ENCODE measurements at regions not wholly inside any gene's neighbourhood (a gene's known extent, or its start where the extent isn't known, plus 50 kb on each side); places are given as distances from the start of the nearest gene placed in this dataset.

- no peak for DNase-seq (ENCODE audit: low read depth in 2 of 2)
These were observed 568.2 kb upstream of the EEF2KMT start for GRCh38 chr16:5665834-5666233.

GRCh38 chr16:5653789-5654188 lies 556.2 kb upstream of the EEF2KMT start:
- DNase-seq (ENCODE audit: low read depth in 2 of 2): no peak

GRCh38 chr16:5653041-5653440 lies 555.4 kb upstream of the EEF2KMT start:
- DNase-seq (ENCODE audit: low read depth in 2 of 2): no peak

GRCh38 chr16:5649762-5650743 lies 552.5 kb upstream of the EEF2KMT start:
- no peak for DNase-seq (ENCODE audit: low read depth in 2 of 2)

- DNase-seq (ENCODE audit: low read depth in 2 of 2): no peak
These were observed 549.5 kb upstream of the EEF2KMT start for GRCh38 chr16:5647051-5647450.

GRCh38 chr16:5643855-5644531 lies 546.4 kb upstream of the EEF2KMT start:
- DNase-seq (ENCODE audit: low read depth in 2 of 2): no peak

GRCh38 chr16:5642436-5642835 lies 544.8 kb upstream of the EEF2KMT start:
- DNase-seq (ENCODE audit: low read depth in 2 of 2): no peak

GRCh38 chr16:5642011-5642410 lies 544.4 kb upstream of the EEF2KMT start:
- no peak for DNase-seq (ENCODE audit: low read depth in 2 of 2)

GRCh38 chr16:5640883-5641282 lies 543.3 kb upstream of the EEF2KMT start:
- no peak for DNase-seq (ENCODE audit: low read depth in 2 of 2)

GRCh38 chr16:5639531-5639930 lies 541.9 kb upstream of the EEF2KMT start:
- DNase-seq (ENCODE audit: low read depth in 2 of 2): no peak

- no peak for DNase-seq (ENCODE audit: low read depth in 2 of 2)
These were observed 537.7 kb upstream of the EEF2KMT start for GRCh38 chr16:5635331-5635730.

GRCh38 chr16:5634666-5635180 lies 537.1 kb upstream of the EEF2KMT start:
- DNase-seq (ENCODE audit: low read depth in 2 of 2): no peak

- no peak for DNase-seq (ENCODE audit: low read depth in 2 of 2)
These were observed 536.3 kb upstream of the EEF2KMT start for GRCh38 chr16:5633845-5634440.

- DNase-seq (ENCODE audit: low read depth in 2 of 2): no peak
These were observed 524.8 kb upstream of the EEF2KMT start for GRCh38 chr16:5622234-5622884.

- DNase-seq (ENCODE audit: low read depth in 2 of 2): no peak
These were observed 524.2 kb upstream of the EEF2KMT start for GRCh38 chr16:5621826-5622225.

- DNase-seq (ENCODE audit: low read depth in 2 of 2): no peak
These were observed 521.7 kb upstream of the EEF2KMT start for GRCh38 chr16:5619304-5619703.

- no peak for DNase-seq (ENCODE audit: low read depth in 2 of 2)
These were observed 519.2 kb upstream of the EEF2KMT start for GRCh38 chr16:5616841-5617240.

- DNase-seq (ENCODE audit: low read depth in 2 of 2): peak; percentile 7 to 12
These were observed 518.5 kb upstream of the EEF2KMT start for GRCh38 chr16:5615868-5616642.

GRCh38 chr16:5607169-5607568 lies 509.6 kb upstream of the EEF2KMT start:
- DNase-seq (ENCODE audit: low read depth in 2 of 2): no peak

- no peak for DNase-seq (ENCODE audit: low read depth in 2 of 2)
These were observed 507.8 kb upstream of the EEF2KMT start for GRCh38 chr16:5605404-5605803.

GRCh38 chr16:5604770-5605169 lies 507.2 kb upstream of the EEF2KMT start:
- DNase-seq (ENCODE audit: low read depth in 2 of 2): no peak

All from stimulated activated CD4-positive, alpha-beta T cell treated with anti-CD3 and anti-CD28 coated beads, Interleukin-15, amount 100 ng/mL, for 48 hours (primary cell).